CD14-positive monocyte (primary cell): ENCODE measurements at regions not wholly inside any gene's neighbourhood (a gene's known extent, or its start where the extent isn't known, plus 50 kb on each side); places are given as distances from the start of the nearest gene placed in this dataset.
"Not testable (repeated sequence)": the region's sequence is repeated elsewhere in the genome, so short reads cannot be mapped to it uniquely, and the experiment has no call there.

Source experiments
- DNase-seq, 3 donors: peaks; one replicate each; pipeline ENCODE4 v3.0.0-alpha.2; 2011 to 2022
- H2AFZ ChIP-seq: 2 replicates; pipeline ENCODE4 v1.6.0; 2012; ENCODE audit warnings: mild to moderate bottlenecking, low read depth, low read length, inconsistent platforms; ENCODE audit not compliant: insufficient read depth, poor library complexity, severe bottlenecking
- H3K27ac ChIP-seq, 2 donors: 1 replicate in 1 of 2; 2 replicates in 1 of 2; pipeline ENCODE4 v1.5.1; 2012 to 2013; ENCODE audit warnings: low read length in 2 of 2, control low read depth in 1 of 2, inconsistent platforms in 1 of 2, low read depth in 1 of 2, mild to moderate bottlenecking in 1 of 2
- H3K27me3 ChIP-seq, 2 donors: one replicate each; pipeline versions ENCODE4 v1.6.0 to v1.6.1; 2011 to 2013; ENCODE audit warnings: low read length in 2 of 2; ENCODE audit not compliant: control insufficient read depth in 2 of 2, insufficient read depth in 2 of 2
- H3K36me3 ChIP-seq, 2 donors: replicated peaks in 1 of 2; 1 replicate in 1 of 2; 2 replicates in 1 of 2; pipeline versions ENCODE4 v1.5.1 to v1.6.1; 2012 to 2013; ENCODE audit warnings: low read length in 2 of 2, control low read depth in 1 of 2, inconsistent platforms in 1 of 2, mild to moderate bottlenecking in 1 of 2; ENCODE audit not compliant: insufficient read depth in 2 of 2, control insufficient read depth in 1 of 2
- H3K4me1 ChIP-seq, 2 donors: 1 replicate in 1 of 2; 2 replicates in 1 of 2; pipeline versions ENCODE4 v1.5.1 to v1.6.1; 2012 to 2013; ENCODE audit warnings: low read length in 2 of 2, control low read depth in 1 of 2, inconsistent platforms in 1 of 2, mild to moderate bottlenecking in 1 of 2, moderate library complexity in 1 of 2; ENCODE audit not compliant: insufficient read depth in 2 of 2, control insufficient read depth in 1 of 2
- H3K4me2 ChIP-seq: replicated peaks from 2 replicates; pipeline ENCODE3; 2012; ENCODE audit warnings: low read length, moderate library complexity, mild to moderate bottlenecking; ENCODE audit not compliant: poor library complexity, severe bottlenecking; ENCODE audit errors: extremely low read depth
- H3K4me3 ChIP-seq, 3 experiments: fragments of 200-600 bp in 1 of 3; sonication (generic) in 1 of 3; replicated peaks in 1 of 3; 1 replicate in 2 of 3; 2 replicates in 1 of 3; pipeline ENCODE4 v1.5.1; 2011 to 2013; ENCODE audit warnings: low read length in 3 of 3, mild to moderate bottlenecking in 3 of 3, control low read depth in 2 of 3, low read depth in 2 of 3, inconsistent platforms in 1 of 3, moderate library complexity in 1 of 3
- H3K79me2 ChIP-seq: 2 replicates; pipeline ENCODE4 v1.6.0; 2012; ENCODE audit warnings: mild to moderate bottlenecking, control low read depth, inconsistent platforms, low read length, moderate library complexity; ENCODE audit not compliant: insufficient read depth
- H3K9ac ChIP-seq: 2 replicates; pipeline ENCODE4 v1.6.0; 2017; ENCODE audit warnings: low read length, mild to moderate bottlenecking; ENCODE audit not compliant: insufficient read depth, poor library complexity, severe bottlenecking
- H3K9me3 ChIP-seq, 2 donors: replicated peaks in 1 of 2; 1 replicate in 1 of 2; 2 replicates in 1 of 2; pipeline versions ENCODE4 v1.5.1 to v1.6.1; 2012 to 2013; ENCODE audit warnings: low read length in 2 of 2, control low read depth in 1 of 2; ENCODE audit not compliant: control insufficient read depth in 1 of 2, insufficient read depth in 1 of 2
- H4K20me1 ChIP-seq: 2 replicates; pipeline ENCODE4 v1.6.0; 2012; ENCODE audit warnings: mild to moderate bottlenecking, low read length, control low read depth, moderate library complexity; ENCODE audit not compliant: insufficient read depth
- H3K27ac Mint-ChIP-seq, 7 donors: one replicate each; pipeline ENCODE4 v1.8.0; 2020; ENCODE audit warnings: mild to moderate bottlenecking in 7 of 7, mixed read lengths in 7 of 7, moderate library complexity in 6 of 7, inconsistent platforms in 2 of 7
- H3K27me3 Mint-ChIP-seq, 3 donors: one replicate each; pipeline ENCODE4 v1.8.0; 2021 to 2022; ENCODE audit warnings: low read depth in 3 of 3, mild to moderate bottlenecking in 3 of 3, mixed read lengths in 3 of 3, moderate library complexity in 3 of 3, inconsistent platforms in 1 of 3
- H3K36me3 Mint-ChIP-seq, 2 donors: one replicate each; pipeline ENCODE4 v1.8.0; 2020; ENCODE audit warnings: mixed read lengths in 2 of 2, inconsistent platforms in 1 of 2, mild to moderate bottlenecking in 1 of 2
- H3K4me1 Mint-ChIP-seq: one replicate; pipeline ENCODE4 v1.8.0; 2020; ENCODE audit warnings: mild to moderate bottlenecking, mixed read lengths
- H3K4me3 Mint-ChIP-seq, 2 donors: one replicate each; pipeline ENCODE4 v1.8.0; 2020; ENCODE audit warnings: mild to moderate bottlenecking in 2 of 2, mixed read lengths in 2 of 2, moderate library complexity in 1 of 2
- H3K9me3 Mint-ChIP-seq, 7 donors: one replicate each; pipeline ENCODE4 v1.8.0; 2020 to 2022; ENCODE audit warnings: mixed read lengths in 7 of 7, mild to moderate bottlenecking in 6 of 7, moderate library complexity in 6 of 7, inconsistent platforms in 2 of 7
- CTCF ChIP-seq: fragments of 200-600 bp; IDR thresholded peaks from one replicate; pipeline ENCODE4 v1.8.0; 2022; ENCODE audit warnings: antibody characterized with exemption, mild to moderate bottlenecking
- WGBS: methylation state at CpG from one replicate; pipeline ENCODE4 v1.1.5; 2013; ENCODE audit warnings: missing lambda C conversion rate; ENCODE audit not compliant: insufficient coverage; 5-methylcytosine and 5-hydroxymethylcytosine counted together
- intact Hi-C, 2 donors: fragments of 100-400 bp; cut with micrococcal nuclease; formaldehyde crosslinking; loops; one replicate each; pipeline versions ENCODE4 v1.15.0 to v1.15.1; 2023

GRCh38 chr15:98103570-98103969 is 143.1 kb downstream of the ARRDC4 start:
- DNase-seq, result no peak
- Mint-ChIP-seq H3K4me3 (no peak overlapping the region), H3K27ac (no peak overlapping the region)

GRCh38 chr15:98104386-98105151 is 144.1 kb downstream of the ARRDC4 start:
- WGBS, result 96% methylated on average over 37 of the region's 53 CpGs
- H3K36me3 ChIP-seq, H3K27me3 Mint-ChIP-seq, H3K27me3 ChIP-seq, H3K9me3 ChIP-seq, H2AFZ ChIP-seq, H3K4me3 ChIP-seq, H3K4me2 ChIP-seq, H3K27ac Mint-ChIP-seq, H3K9ac ChIP-seq, H3K79me2 ChIP-seq, H3K36me3 Mint-ChIP-seq, H3K4me1 Mint-ChIP-seq, H3K27ac ChIP-seq, H3K4me1 ChIP-seq, H4K20me1 ChIP-seq, DNase-seq, intact Hi-C loops, H3K4me3 Mint-ChIP-seq: not testable (repeated sequence)
- H3K9me3 Mint-ChIP-seq, result peaks cover 2 to 15% (median 10%) of the 10 kb centered on the region in 7 donors

More at GRCh38 chr15:98103570-98103969, 143.1 kb downstream of the ARRDC4 start:
- 85% methylated on average over 4 of the region's 6 CpGs for WGBS
- Mint-ChIP-seq H3K36me3 (no peaks in the 10 kb centered on the region), H3K4me1 (no peaks in the 10 kb centered on the region), H3K9me3 (peaks cover 2 to 15% (median 6%) of the 10 kb centered on the region in 7 donors), H3K27me3 (peaks cover 0 to 1% (median 0%) of the 10 kb centered on the region in 3 donors)
- Histone ChIP-seq H3K79me2 (no peaks in the 10 kb centered on the region), H3K27me3 (no peaks in the 10 kb centered on the region), H3K36me3 (no peaks in the 10 kb centered on the region), H3K27ac (no peak overlapping the region), H2AFZ (no peak overlapping the region), H3K4me2 (no peak overlapping the region), H3K4me1 (no peaks in the 10 kb centered on the region), H3K4me3 (no peak overlapping the region), H3K9me3 (no peaks in the 10 kb centered on the region), H3K9ac (no peak overlapping the region), H4K20me1 (no peaks in the 10 kb centered on the region)
- no peak for TF ChIP-seq CTCF
- intact Hi-C loops, result no loop called here

GRCh38 chr15:98106615-98107194 is 146.2 kb downstream of the ARRDC4 start:
- H3K4me1 ChIP-seq, H4K20me1 ChIP-seq, H3K27ac ChIP-seq, H3K4me3 Mint-ChIP-seq, H3K27me3 Mint-ChIP-seq, H3K36me3 Mint-ChIP-seq, H3K4me3 ChIP-seq, DNase-seq, H3K79me2 ChIP-seq, H3K27ac Mint-ChIP-seq, H3K36me3 ChIP-seq, H3K9me3 ChIP-seq, H3K4me2 ChIP-seq, H3K9ac ChIP-seq, H3K27me3 ChIP-seq, intact Hi-C loops, H2AFZ ChIP-seq, H3K4me1 Mint-ChIP-seq: not testable (repeated sequence)
- WGBS, result no CpG with 5 or more reads among the region's 10 CpGs
- peaks cover 2 to 15% (median 10%) of the 10 kb centered on the region in 7 donors for H3K9me3 Mint-ChIP-seq
